Gastroesophageal sphincter (tissue), 4 donors: ENCODE measurements at regions not wholly inside any gene's neighbourhood (a gene's known extent, or its start where the extent isn't known, plus 50 kb on each side); places are given as distances from the start of the nearest gene placed in this dataset.

Experiments used
- ATAC-seq: fragments of 150-250 bp; one replicate; pipeline ENCODE4 v1.9.1; 2016; ENCODE audit warnings: mild to moderate bottlenecking, moderate library complexity
- H3K27ac ChIP-seq, 4 donors: fragments of 200-600 bp; sonication (generic) in 3 of 4; 1 replicate in 3 of 4; 2 replicates in 1 of 4; pipeline ENCODE4 v1.5.1; 2016 to 2019
- H3K27me3 ChIP-seq: fragments of 200-600 bp; sonication (generic); one replicate; pipeline ENCODE4 v1.5.1; 2019
- H3K36me3 ChIP-seq, 2 donors: fragments of 200-600 bp; sonication (generic); one replicate each; pipeline ENCODE4 v1.5.1; 2019; ENCODE audit warnings: control low read depth in 1 of 2
- H3K4me1 ChIP-seq, 3 donors: fragments of 200-600 bp; sonication (generic); 1 replicate in 2 of 3; 2 replicates in 1 of 3; pipeline ENCODE4 v1.5.1; 2016 to 2019; ENCODE audit warnings: control low read depth in 2 of 3
- H3K4me3 ChIP-seq, 2 donors: fragments of 200-600 bp; sonication (generic); one replicate each; pipeline ENCODE4 v1.5.1; 2019; ENCODE audit warnings: mild to moderate bottlenecking in 1 of 2, moderate library complexity in 1 of 2
- H3K9me3 ChIP-seq, 3 donors: fragments of 200-600 bp; sonication (generic); one replicate each; pipeline ENCODE4 v1.5.1; 2017 to 2019; ENCODE audit warnings: control low read depth in 2 of 3
- EP300 ChIP-seq: sonication (generic); formaldehyde crosslinking; IDR thresholded peaks from one replicate; pipeline ENCODE4 v1.6.1; 2017; ENCODE audit warnings: antibody characterized with exemption, mild to moderate bottlenecking
- POLR2A ChIP-seq, 2 donors: fragments of 450-650 bp; IDR thresholded peaks; one replicate each; pipeline ENCODE4 v1.6.1; 2017; ENCODE audit warnings: antibody characterized with exemption in 2 of 2, mild to moderate bottlenecking in 2 of 2, moderate library complexity in 1 of 2
- POLR2AphosphoS5 ChIP-seq: sonication (generic); formaldehyde crosslinking; IDR thresholded peaks from one replicate; pipeline ENCODE4 v1.6.1; 2017; ENCODE audit warnings: antibody characterized with exemption
- WGBS, 2 donors: methylation state at CpG; one replicate each; pipeline ENCODE4 v1.1.5; 2018; ENCODE audit warnings: low coverage in 1 of 2; 5-methylcytosine and 5-hydroxymethylcytosine counted together
- TF ChIP-seq, protein P1 (sequence below), 4 experiments: fragments of 200-600 bp in 2 of 4; fragments of 450-650 bp in 2 of 4; sonication (generic) in 1 of 4; IDR thresholded peaks; one replicate each; pipeline ENCODE4 v1.5.1; 2017 to 2019; ENCODE audit warnings: antibody characterized with exemption in 4 of 4, mild to moderate bottlenecking in 2 of 4, moderate library complexity in 2 of 4

- no peaks in the 10 kb centered on the region for H3K36me3 ChIP-seq
- no peaks in the 10 kb centered on the region for H3K4me1 ChIP-seq
- peak; percentile 61 for ATAC-seq
- no peak overlapping the region for H3K4me3 ChIP-seq
- H3K9me3 ChIP-seq, result peaks cover 0 to 6% (median 0%) of the 10 kb centered on the region in 3 donors
- peak overlapping the region in 3 of 4 donors; percentile 49 to 78 (median 74) for H3K27ac ChIP-seq
- TF ChIP-seq, protein P1, sequence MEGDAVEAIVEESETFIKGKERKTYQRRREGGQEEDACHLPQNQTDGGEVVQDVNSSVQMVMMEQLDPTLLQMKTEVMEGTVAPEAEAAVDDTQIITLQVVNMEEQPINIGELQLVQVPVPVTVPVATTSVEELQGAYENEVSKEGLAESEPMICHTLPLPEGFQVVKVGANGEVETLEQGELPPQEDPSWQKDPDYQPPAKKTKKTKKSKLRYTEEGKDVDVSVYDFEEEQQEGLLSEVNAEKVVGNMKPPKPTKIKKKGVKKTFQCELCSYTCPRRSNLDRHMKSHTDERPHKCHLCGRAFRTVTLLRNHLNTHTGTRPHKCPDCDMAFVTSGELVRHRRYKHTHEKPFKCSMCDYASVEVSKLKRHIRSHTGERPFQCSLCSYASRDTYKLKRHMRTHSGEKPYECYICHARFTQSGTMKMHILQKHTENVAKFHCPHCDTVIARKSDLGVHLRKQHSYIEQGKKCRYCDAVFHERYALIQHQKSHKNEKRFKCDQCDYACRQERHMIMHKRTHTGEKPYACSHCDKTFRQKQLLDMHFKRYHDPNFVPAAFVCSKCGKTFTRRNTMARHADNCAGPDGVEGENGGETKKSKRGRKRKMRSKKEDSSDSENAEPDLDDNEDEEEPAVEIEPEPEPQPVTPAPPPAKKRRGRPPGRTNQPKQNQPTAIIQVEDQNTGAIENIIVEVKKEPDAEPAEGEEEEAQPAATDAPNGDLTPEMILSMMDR (IDR thresholded peaks at IDR 0.05), result no peak
- no peak for TF ChIP-seq EP300
- no peak for TF ChIP-seq POLR2AphosphoS5
- TF ChIP-seq POLR2A (IDR thresholded peaks at IDR 0.05), result no peak
- H3K27me3 ChIP-seq, result peaks cover 14% of the 10 kb centered on the region
- 39 to 65% methylated on average over 9 to 14 of the region's 24 CpGs for WGBS, 2 donors
Observed at GRCh38 chr16:87227296-87227951, 89.8 kb downstream of the C16orf95 start.

DNA sequence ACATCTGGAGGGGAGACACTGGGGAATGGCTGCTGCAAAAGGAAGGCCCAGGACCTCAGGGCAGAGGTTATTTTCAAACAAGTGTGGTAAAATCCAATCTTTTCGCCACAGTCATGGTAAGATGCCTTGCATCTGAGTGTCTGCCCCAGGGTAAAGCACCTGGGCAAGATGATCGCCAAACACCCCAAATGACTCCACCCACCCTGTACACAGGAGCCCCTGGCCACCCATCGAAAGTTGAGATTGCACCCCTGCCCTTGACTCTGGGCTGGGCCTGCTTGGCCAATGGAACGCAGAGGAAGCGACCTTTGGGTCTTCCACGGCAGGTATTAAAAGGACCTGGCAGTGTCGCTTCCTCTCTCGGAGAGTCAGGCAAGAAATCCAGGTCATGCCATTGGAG is 88.8 kb downstream of the C16orf95 start:
- ATAC-seq, result no peak
- no peak overlapping the region for H3K27ac ChIP-seq
- H3K36me3 ChIP-seq, result no peaks in the 10 kb centered on the region
- TF ChIP-seq POLR2A (IDR thresholded peaks at IDR 0.05) (no peak), POLR2AphosphoS5 (no peak), EP300 (no peak)
- TF ChIP-seq, protein P1 (IDR thresholded peaks at IDR 0.05), result no peak
- H3K27me3 ChIP-seq, result peaks cover 14% of the 10 kb centered on the region
- H3K4me3 ChIP-seq, result no peak overlapping the region
- no peaks in the 10 kb centered on the region for H3K4me1 ChIP-seq
- H3K9me3 ChIP-seq, result peaks cover 0 to 12% (median 0%) of the 10 kb centered on the region in 3 donors
- WGBS, 2 donors, result 90 to 96% methylated on average over 3 to 5 of the region's 8 CpGs

DNA sequence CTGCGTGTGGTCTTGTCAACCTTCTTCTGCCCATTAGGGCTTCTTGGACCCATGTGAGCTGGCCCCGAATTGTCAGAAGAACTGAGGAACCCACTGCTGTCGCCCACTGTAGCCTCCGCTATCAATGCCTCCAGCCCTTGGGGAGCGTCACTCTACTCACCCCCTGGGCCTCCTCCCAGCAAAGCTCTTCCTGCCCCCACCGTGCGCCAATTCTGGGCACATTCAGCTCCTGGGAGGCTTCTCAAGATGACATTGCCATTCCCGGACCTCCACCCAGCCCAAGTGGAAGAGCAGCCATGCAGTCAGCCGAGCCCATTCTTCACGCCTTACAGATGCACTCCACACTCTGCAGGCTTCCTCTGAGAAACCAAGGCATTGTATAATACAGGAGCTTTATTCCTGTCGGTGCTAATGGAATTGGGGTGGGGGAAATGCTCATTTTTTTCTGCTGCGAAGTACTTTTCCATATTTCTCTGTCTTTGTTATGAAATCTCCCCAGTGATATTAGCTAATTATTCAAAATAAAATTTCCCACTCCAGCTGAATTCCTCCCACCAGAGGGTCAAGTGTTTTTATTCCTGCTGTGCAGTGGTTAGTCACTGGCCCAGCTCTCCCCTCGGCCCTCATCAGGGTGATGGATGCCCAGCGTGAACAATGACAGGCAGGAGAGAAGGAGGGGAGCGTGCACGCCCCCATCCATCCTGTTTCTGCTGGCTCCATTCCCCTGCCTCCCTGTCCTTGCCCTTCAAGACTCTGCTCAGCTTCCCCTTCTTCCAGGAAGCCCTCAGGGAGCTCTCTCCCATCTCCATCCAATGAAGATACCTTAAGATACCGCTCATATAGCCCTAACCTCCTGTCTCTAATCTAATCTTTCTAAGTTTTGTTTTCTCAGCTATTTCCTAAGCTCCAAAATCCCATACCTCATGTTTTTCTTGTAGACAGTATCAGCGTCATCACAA is 87.7 kb downstream of the C16orf95 start:
- Histone ChIP-seq H3K4me1 (no peaks in the 10 kb centered on the region), H3K9me3 (peaks cover 0 to 12% (median 0%) of the 10 kb centered on the region in 3 donors), H3K27me3 (peaks cover 15% of the 10 kb centered on the region), H3K4me3 (no peak overlapping the region), H3K27ac (no peak overlapping the region), H3K36me3 (no peaks in the 10 kb centered on the region)
- 80 to 89% methylated on average over 5 to 14 of the region's 18 CpGs for WGBS, 2 donors
- ATAC-seq, result no peak
- TF ChIP-seq, protein P1 (IDR thresholded peaks at IDR 0.05), result no peak

- no peak for ATAC-seq
- WGBS, 2 donors, result 64 to 78% methylated on average over 4 of the region's 4 CpGs
- no peaks in the 10 kb centered on the region for H3K36me3 ChIP-seq
- H3K9me3 ChIP-seq, result peaks cover 0 to 12% (median 0%) of the 10 kb centered on the region in 3 donors
- TF ChIP-seq POLR2A (IDR thresholded peaks at IDR 0.05) (no peak), POLR2AphosphoS5 (no peak), EP300 (no peak)
- TF ChIP-seq, protein P1 (IDR thresholded peaks at IDR 0.05), result no peak
- H3K27me3 ChIP-seq, result peaks cover 25% of the 10 kb centered on the region
- H3K4me1 ChIP-seq, result no peaks in the 10 kb centered on the region
- no peak overlapping the region for H3K27ac ChIP-seq
- H3K4me3 ChIP-seq, result no peak overlapping the region
Observed at GRCh38 chr16:87230571-87230970, 86.6 kb downstream of the C16orf95 start.
